ENCODE measurements at regions not wholly inside any gene's neighbourhood (a gene's known extent, or its start where the extent isn't known, plus 50 kb on each side); places are given as distances from the start of the nearest gene placed in this dataset.

GRCh38 chr6:156410649-156411048, 366.5 kb upstream of the ARID1B start:
- H3K4me3 ChIP-seq (ENCODE audit: low read length): no peak overlapping the region
- H3K27me3 ChIP-seq (ENCODE audit: control insufficient read depth, insufficient read depth): no peaks in the 10 kb centered on the region
- intact Hi-C loops (cut with DNase I): no loop called here
- no peaks in the 10 kb centered on the region for H3K4me1 ChIP-seq (ENCODE audit: control insufficient read depth, insufficient read depth, low read length)
- ATAC-seq (no peak), DNase-seq (no peak)
- H3K9me3 ChIP-seq (ENCODE audit: control insufficient read depth, low read length): no peaks in the 10 kb centered on the region
- no peak overlapping the region for H3K27ac ChIP-seq (ENCODE audit: low read length)

- intact Hi-C loops (cut with DNase I): no loop called here
- Histone ChIP-seq H3K27ac (ENCODE audit: low read length) (no peak overlapping the region), H3K9me3 (ENCODE audit: control insufficient read depth, low read length) (no peaks in the 10 kb centered on the region), H3K27me3 (ENCODE audit: control insufficient read depth, insufficient read depth) (no peaks in the 10 kb centered on the region), H3K4me3 (ENCODE audit: low read length) (no peak overlapping the region), H3K4me1 (ENCODE audit: control insufficient read depth, insufficient read depth, low read length) (no peaks in the 10 kb centered on the region)
- ATAC-seq (no peak), DNase-seq (no peak)
- WGBS: 91% methylated on average over 3 of the region's 3 CpGs
These were observed 368.5 kb upstream of the ARID1B start for GRCh38 chr6:156408655-156409054.

- WGBS: 94% methylated on average over 3 of the region's 3 CpGs
- Histone ChIP-seq H3K9me3 (ENCODE audit: control insufficient read depth, low read length) (no peaks in the 10 kb centered on the region), H3K27ac (ENCODE audit: low read length) (no peak overlapping the region), H3K4me1 (ENCODE audit: control insufficient read depth, insufficient read depth, low read length) (no peaks in the 10 kb centered on the region), H3K4me3 (ENCODE audit: low read length) (no peak overlapping the region), H3K27me3 (ENCODE audit: control insufficient read depth, insufficient read depth) (no peaks in the 10 kb centered on the region)
- intact Hi-C loops (cut with DNase I): no loop called here
- DNase-seq (no peak), ATAC-seq (no peak)
These were observed 369.8 kb upstream of the ARID1B start for GRCh38 chr6:156407334-156407733.

GRCh38 chr6:156406688-156407087, 370.5 kb upstream of the ARID1B start:
- intact Hi-C loops (cut with DNase I): no loop called here
- no peak for ATAC-seq

GRCh38 chr6:156406099-156406498, 371.1 kb upstream of the ARID1B start:
- DNase-seq (no peak), ATAC-seq (no peak)
- Histone ChIP-seq H3K4me3 (ENCODE audit: low read length) (no peak overlapping the region), H3K27me3 (ENCODE audit: control insufficient read depth, insufficient read depth) (no peaks in the 10 kb centered on the region), H3K4me1 (ENCODE audit: control insufficient read depth, insufficient read depth, low read length) (no peaks in the 10 kb centered on the region), H3K9me3 (ENCODE audit: control insufficient read depth, low read length) (no peaks in the 10 kb centered on the region), H3K27ac (ENCODE audit: low read length) (no peak overlapping the region)
- 75% methylated on average over 3 of the region's 3 CpGs for WGBS
- intact Hi-C loops (cut with DNase I): no loop called here

More at GRCh38 chr6:156406688-156407087, 370.5 kb upstream of the ARID1B start:
- no peak for DNase-seq
- no peaks in the 10 kb centered on the region for H3K9me3 ChIP-seq (ENCODE audit: control insufficient read depth, low read length)
- 85% methylated on average over 2 of the region's 2 CpGs for WGBS
- no peak overlapping the region for H3K27ac ChIP-seq (ENCODE audit: low read length)
- no peak overlapping the region for H3K4me3 ChIP-seq (ENCODE audit: low read length)
- no peaks in the 10 kb centered on the region for H3K27me3 ChIP-seq (ENCODE audit: control insufficient read depth, insufficient read depth)
- H3K4me1 ChIP-seq (ENCODE audit: control insufficient read depth, insufficient read depth, low read length): no peaks in the 10 kb centered on the region

GRCh38 chr6:156402628-156403027, 374.6 kb upstream of the ARID1B start:
- Histone ChIP-seq H3K4me3 (ENCODE audit: low read length) (no peak overlapping the region), H3K27ac (ENCODE audit: low read length) (no peak overlapping the region), H3K27me3 (ENCODE audit: control insufficient read depth, insufficient read depth) (no peaks in the 10 kb centered on the region), H3K4me1 (ENCODE audit: control insufficient read depth, insufficient read depth, low read length) (no peaks in the 10 kb centered on the region), H3K9me3 (ENCODE audit: control insufficient read depth, low read length) (no peaks in the 10 kb centered on the region)
- intact Hi-C loops (cut with DNase I): no loop called here
- DNase-seq (no peak), ATAC-seq (no peak)

- DNase-seq: no peak
- ATAC-seq: no peak
- intact Hi-C loops (cut with DNase I): no loop called here
- no peaks in the 10 kb centered on the region for H3K4me1 ChIP-seq (ENCODE audit: control insufficient read depth, insufficient read depth, low read length)
- H3K9me3 ChIP-seq (ENCODE audit: control insufficient read depth, low read length): no peaks in the 10 kb centered on the region
- H3K27ac ChIP-seq (ENCODE audit: low read length): no peak overlapping the region
- 75% methylated on average over 1 of the region's 1 CpG for WGBS
- no peaks in the 10 kb centered on the region for H3K27me3 ChIP-seq (ENCODE audit: control insufficient read depth, insufficient read depth)
- no peak overlapping the region for H3K4me3 ChIP-seq (ENCODE audit: low read length)
These were observed 375.0 kb upstream of the ARID1B start for GRCh38 chr6:156402227-156402626.

GRCh38 chr6:156400487-156400886, 376.7 kb upstream of the ARID1B start:
- no peak for DNase-seq

GRCh38 chr6:156398966-156399365, 378.2 kb upstream of the ARID1B start:
- no peak overlapping the region for H3K27ac ChIP-seq (ENCODE audit: low read length)
- H3K4me3 ChIP-seq (ENCODE audit: low read length): no peak overlapping the region
- no peaks in the 10 kb centered on the region for H3K4me1 ChIP-seq (ENCODE audit: control insufficient read depth, insufficient read depth, low read length)
- 90% methylated on average over 2 of the region's 2 CpGs for WGBS
- H3K27me3 ChIP-seq (ENCODE audit: control insufficient read depth, insufficient read depth): no peaks in the 10 kb centered on the region
- intact Hi-C loops (cut with DNase I): no loop called here
- no peak for DNase-seq
- H3K9me3 ChIP-seq (ENCODE audit: control insufficient read depth, low read length): no peaks in the 10 kb centered on the region
- no peak for ATAC-seq

More at GRCh38 chr6:156400487-156400886, 376.7 kb upstream of the ARID1B start:
- intact Hi-C loops (cut with DNase I): no loop called here
- Histone ChIP-seq H3K9me3 (ENCODE audit: control insufficient read depth, low read length) (no peaks in the 10 kb centered on the region), H3K4me1 (ENCODE audit: control insufficient read depth, insufficient read depth, low read length) (no peaks in the 10 kb centered on the region), H3K4me3 (ENCODE audit: low read length) (no peak overlapping the region), H3K27ac (ENCODE audit: low read length) (no peak overlapping the region), H3K27me3 (ENCODE audit: control insufficient read depth, insufficient read depth) (no peaks in the 10 kb centered on the region)
- WGBS: 58% methylated on average over 4 of the region's 4 CpGs
- no peak for ATAC-seq

- no peaks in the 10 kb centered on the region for H3K27me3 ChIP-seq (ENCODE audit: control insufficient read depth, insufficient read depth)
- intact Hi-C loops (cut with DNase I): no loop called here
- H3K4me3 ChIP-seq (ENCODE audit: low read length): no peak overlapping the region
- DNase-seq (no peak), ATAC-seq (no peak)
- H3K9me3 ChIP-seq (ENCODE audit: control insufficient read depth, low read length): no peaks in the 10 kb centered on the region
- no peak overlapping the region for H3K27ac ChIP-seq (ENCODE audit: low read length)
- 79% methylated on average over 5 of the region's 5 CpGs for WGBS
- H3K4me1 ChIP-seq (ENCODE audit: control insufficient read depth, insufficient read depth, low read length): no peaks in the 10 kb centered on the region
These were observed 378.8 kb upstream of the ARID1B start for GRCh38 chr6:156398371-156398770.

GRCh38 chr6:156396791-156397418, 380.3 kb upstream of the ARID1B start:
- 38% methylated on average over 45 of the region's 45 CpGs for WGBS
- intact Hi-C loops (cut with DNase I): no loop called here
- no peak for ATAC-seq
- Histone ChIP-seq H3K27ac (ENCODE audit: low read length) (no peak overlapping the region), H3K4me1 (ENCODE audit: control insufficient read depth, insufficient read depth, low read length) (no peaks in the 10 kb centered on the region), H3K4me3 (ENCODE audit: low read length) (no peak overlapping the region), H3K27me3 (ENCODE audit: control insufficient read depth, insufficient read depth) (no peaks in the 10 kb centered on the region), H3K9me3 (ENCODE audit: control insufficient read depth, low read length) (no peaks in the 10 kb centered on the region)
- peak in 1 of 3 donors; percentile 51 for DNase-seq
